Smooth muscle cell (in vitro differentiated cells): ENCODE measurements at regions not wholly inside any gene's neighbourhood (a gene's known extent, or its start where the extent isn't known, plus 50 kb on each side); places are given as distances from the start of the nearest gene placed in this dataset.

Experiments
- DNase-seq: peaks from one replicate; lab custom pipeline; 2025; ENCODE audit not compliant: unreplicated experiment; lab: John Stamatoyannopoulos, UW
- H2AFZ ChIP-seq: fragments of 200-600 bp; sonication (generic); 2 replicates; pipeline ENCODE4 v1.6.0; 2016; ENCODE audit warnings: antibody characterized with exemption, low read depth, mild to moderate bottlenecking
- H3F3A ChIP-seq: fragments of 200-600 bp; sonication (generic); 2 replicates; pipeline ENCODE4 v1.6.0; 2017; ENCODE audit warnings: antibody characterized with exemption, low read depth
- H3K27ac ChIP-seq: fragments of 200-600 bp; sonication (generic); 2 replicates; pipeline ENCODE4 v1.5.1; 2016; ENCODE audit warnings: low read depth, mild to moderate bottlenecking
- H3K27me3 ChIP-seq: fragments of 200-600 bp; sonication (generic); 2 replicates; pipeline ENCODE4 v1.6.1; 2016; ENCODE audit warnings: low read depth, mild to moderate bottlenecking
- H3K36me3 ChIP-seq: fragments of 200-600 bp; sonication (generic); 2 replicates; pipeline ENCODE4 v1.5.1; 2016; ENCODE audit warnings: low read depth
- H3K4me1 ChIP-seq: fragments of 200-600 bp; sonication (generic); 2 replicates; pipeline ENCODE4 v1.5.1; 2016; ENCODE audit warnings: low read depth
- H3K4me2 ChIP-seq: fragments of 200-600 bp; sonication (generic); 2 replicates; pipeline ENCODE4 v1.6.0; 2016; ENCODE audit warnings: mild to moderate bottlenecking
- H3K4me3 ChIP-seq: fragments of 200-600 bp; sonication (generic); 2 replicates; pipeline ENCODE4 v1.5.1; 2016; ENCODE audit warnings: mild to moderate bottlenecking
- H3K79me2 ChIP-seq: fragments of 200-600 bp; sonication (generic); 2 replicates; pipeline ENCODE4 v1.6.0; 2016; ENCODE audit warnings: low read depth, mild to moderate bottlenecking
- H3K9ac ChIP-seq: fragments of 200-600 bp; sonication (generic); 2 replicates; pipeline ENCODE4 v1.6.0; 2016; ENCODE audit warnings: low read depth
- H3K9me3 ChIP-seq: fragments of 200-600 bp; sonication (generic); replicated peaks from 2 replicates; pipeline ENCODE4 v1.5.1; 2016; ENCODE audit warnings: low read depth
- H4K20me1 ChIP-seq: fragments of 200-600 bp; sonication (generic); 2 replicates; pipeline ENCODE4 v1.6.0; 2016; ENCODE audit warnings: low read depth
- CTCF ChIP-seq: fragments of 200-600 bp; sonication (generic); IDR thresholded peaks from 2 replicates; pipeline ENCODE4 v1.5.1; 2017; ENCODE audit warnings: borderline replicate concordance, mild to moderate bottlenecking, antibody characterized with exemption; ENCODE audit not compliant: insufficient read depth, poor library complexity, severe bottlenecking
- WGBS: methylation state at CpG from one replicate; pipeline ENCODE4 v1.1.7; 2016; ENCODE audit warnings: low lambda C conversion rate; 5-methylcytosine and 5-hydroxymethylcytosine counted together

DNA sequence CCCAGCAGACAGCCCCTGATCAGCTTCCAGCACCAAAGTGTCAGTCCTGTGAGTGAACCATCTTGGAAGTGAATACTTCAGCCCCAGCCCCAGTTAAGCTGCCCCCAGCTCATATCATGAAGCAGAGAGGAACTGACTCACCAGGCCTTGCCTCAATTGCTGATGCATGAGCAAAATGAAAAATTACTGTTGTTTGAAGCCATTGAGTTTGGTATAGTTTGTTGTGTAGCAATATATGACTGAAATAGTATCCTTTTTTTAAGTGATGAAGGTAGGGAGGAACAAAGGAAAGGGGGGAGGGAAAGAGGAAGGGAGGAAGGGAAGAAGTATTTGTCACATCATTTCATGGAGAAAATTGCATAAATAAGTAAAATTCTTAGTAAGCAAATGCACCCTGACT lies 266.4 kb downstream of the MAFB start:
- Histone ChIP-seq H3K27me3 (no peaks in the 10 kb centered on the region), H3F3A (no peaks in the 10 kb centered on the region), H4K20me1 (no peaks in the 10 kb centered on the region), H3K4me3 (no peak overlapping the region), H3K79me2 (no peaks in the 10 kb centered on the region), H3K4me2 (no peak overlapping the region), H3K36me3 (no peaks in the 10 kb centered on the region), H3K27ac (no peak overlapping the region), H3K9ac (no peak overlapping the region), H3K4me1 (no peaks in the 10 kb centered on the region), H2AFZ (no peak overlapping the region), H3K9me3 (no peaks in the 10 kb centered on the region)
- no peak for TF ChIP-seq CTCF
- no peak for DNase-seq

DNA sequence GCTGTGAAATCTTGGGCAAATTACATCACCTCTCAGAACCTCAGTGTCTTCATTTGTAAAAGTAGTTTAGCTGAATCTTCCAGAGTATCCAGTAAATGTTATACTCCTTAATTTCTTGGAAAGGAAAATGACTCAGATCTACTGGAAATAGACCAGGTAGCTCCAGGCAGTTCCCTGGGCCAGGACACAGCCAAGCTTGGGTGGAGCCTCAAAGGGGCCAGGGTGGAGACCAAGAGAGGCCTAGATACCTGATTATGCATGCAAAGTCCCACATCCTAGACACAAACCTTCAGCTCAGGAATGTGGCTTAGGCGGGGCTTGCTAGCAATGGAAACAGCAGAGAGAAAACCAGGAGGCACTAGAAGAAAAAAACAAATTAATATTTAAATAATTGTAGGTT lies 272.8 kb downstream of the MAFB start:
- H3F3A ChIP-seq: no peaks in the 10 kb centered on the region
- no peak overlapping the region for H3K4me3 ChIP-seq
- no peak for DNase-seq
- H3K9me3 ChIP-seq: no peaks in the 10 kb centered on the region
- WGBS: 81% methylated on average over 1 of the region's 1 CpG
- H3K27ac ChIP-seq: no peak overlapping the region
- H3K79me2 ChIP-seq: no peaks in the 10 kb centered on the region
- H4K20me1 ChIP-seq: no peaks in the 10 kb centered on the region
- no peaks in the 10 kb centered on the region for H3K4me1 ChIP-seq
- no peak overlapping the region for H3K9ac ChIP-seq
- H3K4me2 ChIP-seq: no peak overlapping the region
- no peaks in the 10 kb centered on the region for H3K27me3 ChIP-seq
- TF ChIP-seq CTCF: no peak
- H3K36me3 ChIP-seq: no peaks in the 10 kb centered on the region
- no peak overlapping the region for H2AFZ ChIP-seq

GRCh38 chr20:40414843-40415615 lies 274.0 kb downstream of the MAFB start:
- H3F3A ChIP-seq: no peaks in the 10 kb centered on the region
- no peaks in the 10 kb centered on the region for H3K27me3 ChIP-seq
- no peaks in the 10 kb centered on the region for H4K20me1 ChIP-seq
- no peak overlapping the region for H3K4me3 ChIP-seq
- WGBS: 86% methylated on average over 5 of the region's 5 CpGs
- H3K79me2 ChIP-seq: no peaks in the 10 kb centered on the region
- no peak overlapping the region for H3K4me2 ChIP-seq
- no peak overlapping the region for H2AFZ ChIP-seq
- H3K9ac ChIP-seq: no peak overlapping the region
- H3K36me3 ChIP-seq: no peaks in the 10 kb centered on the region
- H3K4me1 ChIP-seq: no peaks in the 10 kb centered on the region
- H3K9me3 ChIP-seq: no peaks in the 10 kb centered on the region
- TF ChIP-seq CTCF: no peak
- no peak for DNase-seq
- no peak overlapping the region for H3K27ac ChIP-seq

DNA sequence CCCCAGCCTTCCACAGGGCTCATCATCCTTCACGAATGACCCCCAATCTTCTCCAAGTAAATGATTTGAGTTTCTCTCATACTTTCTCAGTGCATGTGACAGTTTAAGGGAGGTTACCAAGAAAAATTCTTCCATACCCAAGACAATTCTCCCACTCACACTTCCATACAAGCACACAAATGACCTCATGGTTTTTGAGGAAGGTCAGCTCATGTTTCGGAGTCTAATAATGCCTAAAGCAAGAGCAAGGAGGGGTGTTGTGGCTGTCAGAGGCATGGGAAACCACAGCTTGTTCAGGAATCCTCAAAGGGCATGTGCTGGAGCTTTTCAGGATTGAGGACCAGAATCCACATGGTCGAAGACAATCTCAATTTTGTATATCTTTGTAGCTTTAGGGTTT lies 279.0 kb downstream of the MAFB start:
- no peak for TF ChIP-seq CTCF
- Histone ChIP-seq H3K36me3 (no peaks in the 10 kb centered on the region), H3K4me1 (no peaks in the 10 kb centered on the region), H3K9ac (no peak overlapping the region), H3K4me3 (no peak overlapping the region), H4K20me1 (no peaks in the 10 kb centered on the region), H3K4me2 (no peak overlapping the region), H3K27ac (no peak overlapping the region), H3K9me3 (no peaks in the 10 kb centered on the region), H3F3A (no peaks in the 10 kb centered on the region), H3K27me3 (no peaks in the 10 kb centered on the region), H3K79me2 (no peaks in the 10 kb centered on the region), H2AFZ (no peak overlapping the region)
- DNase-seq: no peak
- WGBS: 63% methylated on average over 3 of the region's 3 CpGs
